Transverse colon (tissue), 4 donors: ENCODE measurements at regions not wholly inside any gene's neighbourhood (a gene's known extent, or its start where the extent isn't known, plus 50 kb on each side); places are given as distances from the start of the nearest gene placed in this dataset.
"Not testable (repeated sequence)": the region's sequence is repeated elsewhere in the genome, so short reads cannot be mapped to it uniquely, and the experiment has no call there.

Experiments used
- DNase-seq: peaks from one replicate; pipeline ENCODE4 v3.0.0-alpha.2; 2019
- H3K27ac ChIP-seq, 4 donors: fragments of 200-600 bp; sonication (generic); 2 replicates each; pipeline ENCODE4 v1.5.1; 2016 to 2018; ENCODE audit warnings: inconsistent platforms in 4 of 4
- H3K27me3 ChIP-seq: fragments of 200-600 bp; sonication (generic); 2 replicates; pipeline ENCODE4 v1.5.1; 2017; ENCODE audit warnings: inconsistent platforms
- H3K36me3 ChIP-seq, 4 donors: fragments of 200-600 bp; sonication (generic); 2 replicates each; pipeline ENCODE4 v1.5.1; 2017 to 2019; ENCODE audit warnings: inconsistent platforms in 4 of 4
- H3K4me1 ChIP-seq, 4 donors: fragments of 200-600 bp; sonication (generic); 2 replicates each; pipeline ENCODE4 v1.5.1; 2017 to 2020; ENCODE audit warnings: inconsistent platforms in 4 of 4
- H3K4me3 ChIP-seq, 4 donors: fragments of 200-600 bp; sonication (generic); 1 replicate in 1 of 4; 2 replicates in 3 of 4; pipeline versions ENCODE4 v1.5.1 to v1.6.1; 2017 to 2019; ENCODE audit warnings: inconsistent platforms in 4 of 4
- H3K9me3 ChIP-seq, 2 donors: fragments of 200-600 bp; sonication (generic); 2 replicates each; pipeline ENCODE4 v1.5.1; 2017 to 2019; ENCODE audit warnings: inconsistent platforms in 2 of 2
- CTCF ChIP-seq, 5 experiments: fragments of 200-600 bp in 3 of 5; fragments of 450-650 bp in 2 of 5; sonication (generic) in 3 of 5; IDR thresholded peaks; 1 replicate in 2 of 5; 2 replicates in 3 of 5; pipeline ENCODE4 v1.5.1; 2016 to 2017; ENCODE audit warnings: antibody characterized with exemption in 5 of 5, inconsistent platforms in 3 of 5, mild to moderate bottlenecking in 2 of 5, moderate library complexity in 1 of 5
- EP300 ChIP-seq: sonication (generic); formaldehyde crosslinking; IDR thresholded peaks from one replicate; pipeline ENCODE4 v1.6.1; 2017; ENCODE audit warnings: antibody characterized with exemption, low read depth
- POLR2A ChIP-seq: fragments of 450-650 bp; IDR thresholded peaks from one replicate; pipeline ENCODE4 v1.6.1; 2016; ENCODE audit warnings: antibody characterized with exemption, mild to moderate bottlenecking, moderate library complexity
- POLR2AphosphoS5 ChIP-seq, 3 donors: sonication (generic); formaldehyde crosslinking; IDR thresholded peaks; one replicate each; pipeline ENCODE4 v1.6.1; 2016; ENCODE audit warnings: antibody characterized with exemption in 3 of 3
- WGBS, 2 donors: methylation state at CpG; one replicate each; pipeline ENCODE4 v1.1.5; 2018; ENCODE audit warnings: low coverage in 1 of 2; 5-methylcytosine and 5-hydroxymethylcytosine counted together
- in situ Hi-C, 4 donors: fragments of 200-750 bp; cut with MboI; loops; one replicate each; pipeline versions ENCODE4 v1.15.0 to v1.15.1; 2017; ENCODE audit warnings: low sequenced_read_pairs in 3 of 4, low pct_ligation_motif_present in 1 of 4, low pct_unique_long_range_greater_than_20kb in 1 of 4
- intact Hi-C: fragments of 100-400 bp; cut with DNase I; formaldehyde crosslinking; loops from one replicate; pipeline ENCODE4 v1.15.1; 2023; ENCODE audit warnings: low total_unique reads

- no peaks in the 10 kb centered on the region for H3K9me3 ChIP-seq
- H3K27ac ChIP-seq: no peak overlapping the region
- 50 to 80% methylated on average over 1 of the region's 1 CpG for WGBS, 2 donors
- TF ChIP-seq EP300: no peak
- TF ChIP-seq POLR2A: no peak
- no peak for TF ChIP-seq POLR2AphosphoS5 (IDR thresholded peaks at IDR 0.05)
- TF ChIP-seq CTCF (IDR thresholded peaks at IDR 0.05): no peak
- no peak overlapping the region for H3K4me3 ChIP-seq
- intact Hi-C loops (no loop called here), in situ Hi-C loops (no loop called here)
- no peaks in the 10 kb centered on the region for H3K36me3 ChIP-seq
- DNase-seq: no peak
- H3K27me3 ChIP-seq: no peaks in the 10 kb centered on the region
- no peaks in the 10 kb centered on the region for H3K4me1 ChIP-seq
Observed at GRCh38 chr1:105088166-105088565, 1338.5 kb downstream of the AMY1C start.

- H3K27me3 ChIP-seq, H3K9me3 ChIP-seq, H3K4me3 ChIP-seq, H3K27ac ChIP-seq, H3K4me1 ChIP-seq, H3K36me3 ChIP-seq, DNase-seq, intact Hi-C loops, in situ Hi-C loops: not testable (repeated sequence)
- WGBS, 2 donors: 94 to 100% methylated on average over 1 of the region's 1 CpG
Observed at GRCh38 chr1:105093893-105094292, 1344.2 kb downstream of the AMY1C start.

GRCh38 chr1:105100102-105100501 lies 1350.4 kb downstream of the AMY1C start:
- no peak for TF ChIP-seq CTCF (IDR thresholded peaks at IDR 0.05)
- TF ChIP-seq POLR2AphosphoS5 (IDR thresholded peaks at IDR 0.05): no peak
- TF ChIP-seq POLR2A: no peak
- TF ChIP-seq EP300: no peak
- DNase-seq: no peak
- in situ Hi-C loops (no loop called here), intact Hi-C loops (no loop called here)
- Histone ChIP-seq H3K36me3 (no peaks in the 10 kb centered on the region), H3K4me1 (no peaks in the 10 kb centered on the region), H3K27ac (no peak overlapping the region), H3K9me3 (no peaks in the 10 kb centered on the region), H3K27me3 (no peaks in the 10 kb centered on the region), H3K4me3 (no peak overlapping the region)
- 33 to 50% methylated on average over 1 of the region's 1 CpG for WGBS, 2 donors

GRCh38 chr1:105101261-105101660 lies 1351.6 kb downstream of the AMY1C start:
- Histone ChIP-seq H3K4me1 (no peaks in the 10 kb centered on the region), H3K36me3 (no peaks in the 10 kb centered on the region), H3K27ac (no peak overlapping the region), H3K4me3 (no peak overlapping the region), H3K27me3 (no peaks in the 10 kb centered on the region), H3K9me3 (no peaks in the 10 kb centered on the region)
- 39 to 50% methylated on average over 3 of the region's 3 CpGs for WGBS, 2 donors
- TF ChIP-seq POLR2AphosphoS5 (IDR thresholded peaks at IDR 0.05): no peak
- TF ChIP-seq POLR2A: no peak
- no peak for TF ChIP-seq CTCF (IDR thresholded peaks at IDR 0.05)
- TF ChIP-seq EP300: no peak
- DNase-seq: no peak
- in situ Hi-C loops: no loop called here
- intact Hi-C loops: no loop called here

- no peaks in the 10 kb centered on the region for H3K27me3 ChIP-seq
- no peak for DNase-seq
- no peak overlapping the region for H3K4me3 ChIP-seq
- H3K4me1 ChIP-seq: no peaks in the 10 kb centered on the region
- intact Hi-C loops (no loop called here), in situ Hi-C loops (no loop called here)
- TF ChIP-seq EP300 (no peak), CTCF (IDR thresholded peaks at IDR 0.05) (no peak), POLR2AphosphoS5 (IDR thresholded peaks at IDR 0.05) (no peak), POLR2A (no peak)
- H3K9me3 ChIP-seq: no peaks in the 10 kb centered on the region
- WGBS, 2 donors: 68 to 69% methylated on average over 3 of the region's 3 CpGs
- H3K36me3 ChIP-seq: no peaks in the 10 kb centered on the region
- no peak overlapping the region for H3K27ac ChIP-seq
Observed at GRCh38 chr1:105102371-105102770, 1352.7 kb downstream of the AMY1C start.
